ENCODE measurements at regions not wholly inside any gene's neighbourhood (a gene's known extent, or its start where the extent isn't known, plus 50 kb on each side); places are given as distances from the start of the nearest gene placed in this dataset.

DNA sequence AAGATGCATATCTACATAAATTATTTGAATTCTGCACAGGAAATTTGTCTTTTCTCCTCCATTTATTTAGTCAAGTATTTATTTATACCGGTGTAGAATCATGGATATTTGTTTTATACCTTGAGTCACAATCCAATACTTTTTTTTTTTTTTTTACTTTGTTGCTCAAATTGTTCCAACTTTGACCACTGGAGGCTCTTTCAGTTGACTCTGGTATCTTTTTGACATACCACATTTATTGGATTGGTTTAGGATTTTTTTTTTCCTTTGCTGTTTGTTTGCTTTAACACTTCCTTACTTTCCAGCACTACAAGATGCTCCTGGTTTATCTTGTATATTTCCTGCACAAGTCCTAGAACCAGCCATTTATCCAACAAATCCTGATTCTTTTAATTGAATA lies 543.1 kb upstream of the RIOK2 start:
- no peak for DNase-seq (ENCODE audit: low spot score)

DNA sequence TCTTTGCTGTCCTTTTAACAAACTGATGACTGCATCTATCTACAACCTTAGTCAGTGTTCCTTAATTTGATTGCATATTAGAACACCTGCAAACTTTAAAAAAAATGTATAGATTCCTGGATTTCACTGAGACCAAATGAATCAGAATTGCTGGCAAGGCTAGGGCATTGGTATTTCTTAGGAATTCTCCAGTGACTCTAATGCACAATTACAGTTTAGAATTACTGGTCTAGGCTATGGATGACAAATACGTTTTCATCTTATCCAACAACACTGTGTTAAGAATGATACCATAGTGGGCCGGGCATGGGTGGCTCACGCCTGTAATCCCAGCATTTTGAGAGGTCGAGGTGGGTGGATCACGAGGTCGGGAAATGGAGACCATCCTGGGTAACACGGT lies 545.9 kb upstream of the RIOK2 start:
- no peak for DNase-seq (ENCODE audit: low spot score)

DNA sequence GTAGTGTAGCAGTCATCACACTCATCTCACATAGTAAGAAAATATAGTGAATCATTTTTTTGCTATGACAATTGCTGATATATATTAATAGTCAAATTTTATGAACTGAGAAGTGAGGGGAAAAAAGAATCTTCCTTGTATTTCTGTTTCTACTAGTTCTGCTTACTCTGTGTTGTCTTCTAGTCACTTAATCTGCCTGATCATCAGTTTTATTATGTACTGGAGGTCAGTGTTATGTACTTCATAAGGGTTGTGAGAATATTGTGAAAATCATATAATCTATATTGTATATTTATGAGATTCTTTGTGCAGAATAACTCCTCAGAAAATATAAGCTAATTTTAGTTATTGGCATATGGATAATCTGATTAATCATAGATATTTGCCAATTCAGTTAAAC lies 546.9 kb upstream of the RIOK2 start:
- no peak for DNase-seq (ENCODE audit: low spot score)

- peak; percentile 53 for DNase-seq (ENCODE audit: low spot score)
These were observed 552.2 kb upstream of the RIOK2 start for GRCh38 chr5:97735209-97735608.

GRCh38 chr5:97737608-97738007 lies 554.6 kb upstream of the RIOK2 start:
- DNase-seq (ENCODE audit: low spot score): no peak

DNA sequence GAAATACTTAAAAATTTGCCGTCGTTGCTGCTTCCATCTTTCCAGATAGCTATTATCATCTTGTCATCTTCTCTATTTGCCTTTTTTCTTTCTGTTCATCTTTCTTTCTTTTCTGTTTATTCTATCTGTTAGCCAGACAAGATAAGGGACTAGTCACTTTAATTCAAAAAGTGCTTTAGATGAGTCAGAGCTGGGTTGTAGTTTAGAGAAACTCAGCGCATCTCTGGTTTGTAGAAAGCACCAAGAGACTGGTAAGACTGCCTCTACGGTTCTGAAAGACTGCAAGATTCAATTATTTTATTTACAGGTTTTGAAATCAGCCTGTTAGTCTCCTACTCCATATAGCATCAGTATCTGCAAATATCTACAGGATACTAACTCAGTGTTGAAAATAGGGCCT lies 562.8 kb upstream of the RIOK2 start:
- no peak for DNase-seq (ENCODE audit: low spot score)

- no peak for DNase-seq (ENCODE audit: low spot score)
These were observed 567.5 kb upstream of the RIOK2 start for GRCh38 chr5:97750576-97750975.

GRCh38 chr5:97751540-97751939 lies 568.5 kb upstream of the RIOK2 start:
- DNase-seq (ENCODE audit: low spot score): no peak

- DNase-seq (ENCODE audit: low spot score): no peak
These were observed 569.8 kb upstream of the RIOK2 start for GRCh38 chr5:97752871-97753270.

GRCh38 chr5:97762483-97762882 lies 579.4 kb upstream of the RIOK2 start:
- DNase-seq (ENCODE audit: low spot score): no peak

DNA sequence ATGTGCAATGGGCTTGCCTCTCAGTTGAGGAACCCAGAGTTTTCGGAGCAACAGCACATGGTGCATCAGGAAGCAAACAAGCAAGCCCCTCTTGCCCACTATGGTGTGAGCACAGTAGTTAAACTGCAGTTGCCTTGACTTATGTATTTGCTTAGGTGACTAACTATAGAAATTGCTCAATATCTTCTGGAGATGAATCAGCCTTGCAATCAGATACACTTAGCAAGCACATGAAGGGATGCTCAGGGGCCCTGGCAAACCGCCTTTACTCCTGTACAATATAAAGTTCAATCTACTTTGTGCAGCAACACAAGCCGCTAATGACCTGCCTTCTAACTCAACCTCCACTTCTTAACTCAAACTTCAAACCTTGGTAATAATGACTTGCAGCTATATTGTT lies 581.7 kb upstream of the RIOK2 start:
- peak; percentile 23 for DNase-seq (ENCODE audit: low spot score)

- DNase-seq (ENCODE audit: low spot score): no peak
These were observed 595.4 kb upstream of the RIOK2 start for GRCh38 chr5:97778451-97778850.

- DNase-seq (ENCODE audit: low spot score): no peak
These were observed 605.3 kb upstream of the RIOK2 start for GRCh38 chr5:97788369-97788768.

GRCh38 chr5:97797994-97798451 lies 615.0 kb upstream of the RIOK2 start:
- peak; percentile 32 for DNase-seq (ENCODE audit: low spot score)

DNA sequence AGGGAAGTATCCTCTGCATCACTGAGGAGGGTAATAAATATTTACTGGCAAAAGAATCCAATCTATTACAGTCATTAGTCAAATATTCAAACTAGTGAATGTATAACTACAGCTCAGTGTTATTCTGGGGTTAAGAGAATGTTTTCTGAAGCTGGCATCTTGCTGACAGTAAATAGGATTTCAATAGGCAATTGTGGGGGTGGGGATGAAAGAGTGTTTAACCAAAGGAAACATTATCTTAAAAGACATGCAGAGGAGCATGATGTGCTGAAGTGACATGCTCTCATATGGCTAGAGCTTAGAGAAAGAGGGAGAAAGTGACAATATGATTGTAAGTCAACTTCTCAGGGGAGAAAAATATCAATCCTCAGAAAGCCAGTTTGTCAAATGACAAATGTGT lies 618.4 kb upstream of the RIOK2 start:
- DNase-seq (ENCODE audit: low spot score): peak; percentile 28

- DNase-seq (ENCODE audit: low spot score): no peak
These were observed 637.1 kb upstream of the RIOK2 start for GRCh38 chr5:97820138-97820537.

- no peak for DNase-seq (ENCODE audit: low spot score)
These were observed 649.7 kb upstream of the RIOK2 start for GRCh38 chr5:97832645-97833296.

DNA sequence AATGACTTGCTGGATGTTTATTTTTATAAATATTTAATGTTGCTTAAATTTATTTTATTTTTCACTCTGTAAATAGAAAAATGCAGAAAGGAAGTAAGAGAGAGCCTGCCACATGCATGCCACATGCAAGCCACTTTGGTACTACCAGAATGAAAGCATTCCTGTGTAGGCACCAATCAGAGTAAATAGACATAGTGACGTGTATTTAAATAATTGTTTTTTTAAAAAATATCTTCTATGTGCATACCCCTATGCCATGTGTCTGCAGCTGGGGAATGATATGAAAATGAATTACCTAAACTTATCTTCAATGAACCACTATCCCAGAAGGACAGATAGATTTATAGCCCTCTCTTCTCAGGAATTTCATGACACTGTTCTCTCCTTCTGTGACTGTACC lies 651.5 kb upstream of the RIOK2 start:
- no peak for DNase-seq (ENCODE audit: low spot score)

- DNase-seq (ENCODE audit: low spot score): no peak
These were observed 652.1 kb upstream of the RIOK2 start for GRCh38 chr5:97835112-97835511.

DNA sequence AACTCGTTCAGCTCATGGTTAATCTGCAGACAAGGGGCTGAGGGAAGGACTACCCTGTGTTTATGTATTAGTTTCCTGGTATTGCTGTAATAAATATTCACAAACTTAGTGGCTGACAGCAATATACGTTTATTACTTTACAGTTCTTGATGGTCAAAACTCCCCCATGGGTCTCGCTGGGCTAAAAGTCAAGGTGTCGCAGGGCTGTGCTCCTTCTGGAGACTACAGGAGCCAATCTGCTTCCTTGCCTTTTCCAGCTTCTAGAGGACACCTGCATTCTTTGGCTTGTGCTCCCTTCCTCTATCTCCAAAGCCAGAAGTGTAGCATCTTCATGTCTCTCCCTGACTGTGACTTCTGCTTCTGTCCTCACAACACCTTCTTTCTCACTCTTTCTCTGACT lies 653.8 kb upstream of the RIOK2 start:
- DNase-seq (ENCODE audit: low spot score): no peak

- DNase-seq (ENCODE audit: low spot score): peak; percentile 80
These were observed 655.2 kb upstream of the RIOK2 start for GRCh38 chr5:97838214-97838613.

GRCh38 chr5:97839341-97840086 lies 656.5 kb upstream of the RIOK2 start:
- peak; percentile 17 for DNase-seq (ENCODE audit: low spot score)

DNA sequence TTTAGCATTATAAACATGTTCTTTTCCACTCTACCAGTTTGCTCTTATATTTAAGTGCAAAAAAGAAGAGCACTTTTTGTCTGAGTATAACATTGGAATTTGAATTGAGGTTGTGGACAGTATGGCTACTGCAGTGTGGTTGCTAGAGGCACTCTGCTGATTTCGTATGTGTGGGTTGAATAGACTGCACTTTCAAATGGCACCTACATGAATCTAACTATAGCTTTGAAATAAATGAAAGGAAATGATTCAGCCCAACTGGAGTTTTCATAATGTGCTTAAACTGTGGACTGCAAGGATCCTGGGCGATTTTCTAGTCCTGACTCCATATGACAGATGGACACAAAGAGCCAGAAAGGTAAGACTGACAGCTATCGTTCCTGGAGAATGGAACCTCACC lies 657.6 kb upstream of the RIOK2 start:
- DNase-seq (ENCODE audit: low spot score): no peak

DNA sequence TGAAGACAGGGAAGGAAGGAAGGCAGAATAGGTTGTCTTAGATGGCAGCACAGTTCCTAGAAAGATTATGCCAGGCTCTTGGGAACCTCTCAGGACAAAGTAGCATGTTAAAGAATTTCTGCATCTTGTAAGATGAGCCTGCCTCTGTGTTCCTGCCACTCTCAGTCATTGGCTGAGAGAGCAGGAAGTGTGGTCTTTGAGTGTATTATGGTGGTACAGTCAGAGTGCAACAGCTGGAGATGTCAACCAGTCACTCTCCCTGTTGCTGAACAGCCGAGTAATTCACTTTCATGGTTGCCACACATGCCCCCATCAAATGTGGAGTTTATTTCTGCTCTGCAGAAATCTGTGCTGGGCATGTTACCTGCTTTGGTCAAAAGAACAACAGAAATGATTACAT lies 659.6 kb upstream of the RIOK2 start:
- no peak for DNase-seq (ENCODE audit: low spot score)
